Epithelial cell of prostate (primary cell): ENCODE measurements at regions not wholly inside any gene's neighbourhood (a gene's known extent, or its start where the extent isn't known, plus 50 kb on each side); places are given as distances from the start of the nearest gene placed in this dataset.

Experiments
- DNase-seq: peaks from one replicate; pipeline ENCODE4 v3.0.0-alpha.2; 2011; ENCODE audit warnings: low read depth, low spot score
- H3K27ac ChIP-seq: fragments of 450-650 bp; 2 replicates; pipeline ENCODE4 v1.5.1; 2017; ENCODE audit warnings: mild to moderate bottlenecking

DNA sequence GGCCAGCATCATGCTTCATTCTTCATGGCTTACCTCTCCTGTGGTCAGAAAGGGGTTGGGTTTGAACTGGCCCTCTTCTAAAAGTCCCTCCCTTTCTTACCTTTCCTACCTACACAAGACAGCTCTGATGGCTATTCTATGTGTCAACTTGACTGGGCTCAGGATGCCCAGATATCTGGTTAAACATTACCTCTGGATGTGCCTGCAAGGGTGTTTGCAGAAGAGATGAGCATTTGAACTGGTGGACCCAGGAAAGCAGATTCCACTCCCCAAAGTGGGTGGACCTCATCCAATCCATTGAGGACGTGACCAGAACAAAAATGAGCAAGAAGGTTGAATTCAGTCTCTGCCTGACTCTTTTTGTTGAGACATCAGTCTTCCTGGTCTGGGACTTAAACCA is 79.0 kb upstream of the TCF7L2 start:
- H3K27ac ChIP-seq: no peak overlapping the region
- DNase-seq: no peak

DNA sequence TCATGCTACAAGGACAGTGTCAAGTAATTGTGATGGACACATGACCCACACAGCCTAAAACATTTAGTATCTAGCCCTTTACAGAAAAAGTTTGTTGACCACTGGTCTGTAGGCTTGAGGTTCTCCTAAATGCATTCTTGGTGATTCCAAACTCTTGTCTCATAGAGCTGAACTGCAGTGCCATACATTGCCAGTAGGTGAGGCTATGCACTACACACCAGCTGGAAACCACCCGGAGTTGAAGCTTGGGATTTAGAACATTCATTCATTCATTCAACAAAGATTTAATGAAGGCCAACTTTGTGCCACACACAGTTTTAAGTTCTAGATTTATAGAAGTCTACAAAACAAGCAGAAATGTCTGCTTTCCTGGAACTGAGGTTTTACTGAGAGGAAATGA is 77.3 kb upstream of the TCF7L2 start:
- no peak overlapping the region for H3K27ac ChIP-seq
- no peak for DNase-seq

- no peak overlapping the region for H3K27ac ChIP-seq
- no peak for DNase-seq
Observed at GRCh38 chr10:112873541-112873940, 76.5 kb upstream of the TCF7L2 start.

DNA sequence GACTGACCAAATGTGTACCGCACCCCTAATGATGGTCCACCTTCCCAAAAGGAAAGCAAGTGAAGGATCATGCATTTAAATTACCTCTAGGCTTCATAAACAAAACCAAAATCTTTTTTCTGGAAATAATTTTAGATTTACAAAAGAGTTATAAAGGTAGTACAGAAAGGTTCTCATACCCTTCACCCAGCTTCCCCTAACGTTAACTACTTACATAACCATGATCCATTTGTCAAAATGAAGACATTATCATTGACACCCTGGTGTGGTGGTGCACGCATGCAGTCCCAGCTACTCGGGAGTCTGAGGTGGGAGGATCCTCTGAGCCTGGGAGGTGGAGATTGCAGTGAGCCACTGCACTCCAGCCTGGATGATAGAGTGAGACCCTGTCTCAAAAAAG is 75.1 kb upstream of the TCF7L2 start:
- H3K27ac ChIP-seq: no peak overlapping the region
- DNase-seq: no peak

- no peak overlapping the region for H3K27ac ChIP-seq
- DNase-seq: peak; percentile 54
Observed at GRCh38 chr10:112875476-112876267, 74.4 kb upstream of the TCF7L2 start.

DNA sequence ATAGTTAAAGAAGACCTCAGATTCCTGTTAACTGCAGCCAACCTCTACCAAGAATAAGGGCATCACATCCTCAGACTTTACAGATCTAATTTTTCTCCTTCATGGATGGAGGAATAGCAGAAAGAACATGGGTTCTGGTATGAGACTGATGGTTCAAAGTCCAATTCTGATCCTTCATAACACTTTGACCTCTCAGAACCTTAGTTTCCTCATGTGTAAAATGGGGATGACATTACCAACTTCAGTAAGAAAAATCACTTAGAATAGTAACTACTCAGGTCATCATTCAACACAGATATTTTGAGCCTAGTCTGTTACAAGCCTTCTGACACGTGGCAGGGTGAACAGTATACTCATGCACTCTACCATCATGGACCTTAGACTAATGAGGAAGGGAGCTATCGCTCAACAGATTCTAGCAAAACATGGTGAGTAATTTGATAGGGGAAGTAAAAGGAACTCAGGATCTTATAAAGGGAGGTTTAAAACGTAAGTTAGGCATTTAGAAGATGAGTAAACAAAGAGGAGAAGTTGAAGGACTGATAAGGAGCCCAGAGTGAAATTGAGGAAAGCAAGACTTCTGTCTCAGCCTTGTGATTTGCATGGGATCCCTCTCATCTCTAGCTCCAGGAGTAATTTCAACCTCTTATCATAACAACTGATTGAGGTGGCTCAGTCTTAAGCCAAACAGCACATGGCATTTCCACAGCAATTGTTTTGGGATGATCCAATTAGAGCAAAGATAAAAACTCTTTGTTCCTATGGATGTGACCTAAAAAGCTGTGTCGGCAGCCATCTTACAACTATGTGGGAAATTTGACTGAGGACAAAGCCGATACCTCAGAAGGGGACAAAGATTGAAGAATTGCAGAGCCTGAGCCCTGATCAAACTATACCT is 69.2 kb upstream of the TCF7L2 start:
- H3K27ac ChIP-seq: no peak overlapping the region
- DNase-seq: no peak

GRCh38 chr10:112883360-112884178 is 66.5 kb upstream of the TCF7L2 start:
- H3K27ac ChIP-seq: no peak overlapping the region
- no peak for DNase-seq

- DNase-seq: no peak
- H3K27ac ChIP-seq: no peak overlapping the region
Observed at GRCh38 chr10:112884179-112884504, 65.9 kb upstream of the TCF7L2 start.

DNA sequence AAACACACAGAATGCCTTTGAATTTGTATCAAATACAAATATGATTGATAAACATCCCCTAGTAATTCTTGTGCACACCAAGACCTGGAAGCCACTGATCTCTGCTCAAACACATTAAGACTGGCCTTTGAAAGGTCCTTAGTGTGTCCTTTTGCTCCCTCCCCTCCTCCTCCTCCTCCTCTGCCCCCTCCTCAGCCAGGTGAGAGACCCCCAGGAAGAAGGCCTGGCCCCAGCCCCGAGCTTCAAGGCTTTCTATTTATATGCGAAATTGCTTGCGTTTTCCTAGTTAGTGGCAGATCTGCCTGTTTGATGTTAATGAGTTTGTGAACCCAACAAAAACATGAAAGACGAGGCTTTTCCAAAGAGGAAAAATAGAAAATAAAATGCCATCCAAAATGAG is 63.6 kb upstream of the TCF7L2 start:
- DNase-seq: no peak
- H3K27ac ChIP-seq: no peak overlapping the region

GRCh38 chr10:112887968-112888367 is 62.1 kb upstream of the TCF7L2 start:
- no peak for DNase-seq
- H3K27ac ChIP-seq: no peak overlapping the region

DNA sequence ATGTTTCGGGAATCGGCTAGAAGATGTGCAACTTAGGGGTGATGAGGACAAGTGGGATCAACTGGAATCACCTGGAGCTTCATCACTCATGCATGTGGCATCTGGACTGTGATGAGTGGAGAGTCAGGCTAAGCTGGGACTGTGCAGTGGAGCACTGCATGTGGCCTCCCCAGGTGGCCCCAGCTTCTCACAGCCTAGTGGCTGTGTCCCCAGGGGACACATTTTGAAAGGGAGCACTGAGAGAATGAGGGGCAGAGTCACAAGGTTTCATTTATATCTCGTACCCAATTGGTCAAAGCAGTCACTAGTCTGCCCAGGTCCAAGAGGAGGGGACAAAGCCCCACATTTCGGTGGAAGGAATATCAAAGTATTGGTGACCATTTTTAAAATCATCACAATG is 54.8 kb upstream of the TCF7L2 start:
- H3K27ac ChIP-seq: no peak overlapping the region
- DNase-seq: no peak

DNA sequence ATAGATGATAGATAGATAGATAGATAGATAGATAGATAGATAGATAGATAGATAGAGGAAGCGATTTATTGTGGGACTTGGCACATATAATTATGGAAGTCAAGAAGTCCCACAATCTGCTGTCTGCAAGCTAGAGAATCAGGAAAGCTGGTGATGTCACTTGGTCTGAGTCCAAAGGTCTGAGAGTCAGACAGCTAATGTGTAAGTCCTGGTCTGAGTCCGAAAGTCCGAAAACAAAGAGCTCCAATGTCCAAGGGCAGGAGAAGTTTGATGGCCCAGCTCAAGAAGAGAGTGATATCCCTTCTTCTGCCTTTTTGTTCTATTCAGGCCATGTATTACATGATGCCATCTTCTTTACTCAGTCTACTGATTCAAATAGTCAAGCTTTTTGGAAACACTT is 53.8 kb upstream of the TCF7L2 start:
- no peak overlapping the region for H3K27ac ChIP-seq
- DNase-seq: no peak

- DNase-seq: no peak
- H3K27ac ChIP-seq: no peak overlapping the region
Observed at GRCh38 chr10:112896722-112897121, 53.3 kb upstream of the TCF7L2 start.

GRCh38 chr10:112898540-112899390 is 51.3 kb upstream of the TCF7L2 start:
- H3K27ac ChIP-seq: no peak overlapping the region
- no peak for DNase-seq

GRCh38 chr10:112899391-112900065 is 50.5 kb upstream of the TCF7L2 start:
- H3K27ac ChIP-seq: no peak overlapping the region
- DNase-seq: no peak
